GM19463 (cell line): ENCODE measurements at regions not wholly inside any gene's neighbourhood (a gene's known extent, or its start where the extent isn't known, plus 50 kb on each side); places are given as distances from the start of the nearest gene placed in this dataset.

ENCODE experiments used
- ATAC-seq: cut with Tn5 transposase; IDR thresholded peaks from one replicate; pipeline ENCODE4 v1.9.1; 2021; ENCODE audit warnings: mild to moderate bottlenecking, moderate library complexity; ENCODE audit not compliant: unreplicated experiment

DNA sequence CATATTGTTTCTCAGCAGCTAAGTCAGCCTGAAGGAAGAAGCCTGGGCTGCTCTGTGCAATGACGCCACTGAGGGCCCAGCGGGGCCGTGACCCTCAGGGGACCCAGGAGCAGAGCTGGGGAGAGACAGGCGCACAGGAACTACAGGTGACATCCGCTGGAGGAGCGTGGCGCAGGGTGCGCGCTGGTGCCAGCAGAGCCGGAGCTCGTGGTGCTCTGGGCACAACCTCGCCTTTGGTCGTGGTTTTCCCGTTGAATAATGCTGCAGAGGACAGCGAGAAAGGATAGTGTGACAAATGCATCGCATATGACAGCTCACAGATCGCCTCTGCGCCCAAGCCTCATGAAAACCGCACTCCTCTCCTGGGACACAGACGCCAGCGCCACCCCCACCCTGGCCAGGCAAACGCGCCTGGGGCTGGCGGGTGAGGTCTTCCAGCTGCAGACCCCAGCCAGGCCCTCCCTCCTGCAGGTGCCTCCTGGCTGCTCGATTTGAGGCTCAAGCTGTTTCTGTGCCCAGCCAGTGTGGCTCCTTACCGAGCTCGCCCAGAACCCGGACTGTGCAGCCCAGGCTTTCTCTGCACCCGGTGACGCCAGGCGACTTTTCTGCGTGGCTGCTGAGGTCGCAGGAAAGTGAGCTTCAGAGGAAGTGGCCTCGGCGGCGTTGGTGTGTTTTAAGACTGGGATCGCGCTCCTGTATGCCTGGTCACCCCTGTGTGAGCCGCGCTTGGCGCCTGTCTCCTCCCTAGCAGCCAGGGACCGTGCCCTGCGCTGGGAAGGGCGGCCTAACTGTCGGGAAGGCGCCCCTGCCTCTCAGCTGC, 583.1 kb upstream of the HS6ST1 start:
- ATAC-seq: no peak

DNA sequence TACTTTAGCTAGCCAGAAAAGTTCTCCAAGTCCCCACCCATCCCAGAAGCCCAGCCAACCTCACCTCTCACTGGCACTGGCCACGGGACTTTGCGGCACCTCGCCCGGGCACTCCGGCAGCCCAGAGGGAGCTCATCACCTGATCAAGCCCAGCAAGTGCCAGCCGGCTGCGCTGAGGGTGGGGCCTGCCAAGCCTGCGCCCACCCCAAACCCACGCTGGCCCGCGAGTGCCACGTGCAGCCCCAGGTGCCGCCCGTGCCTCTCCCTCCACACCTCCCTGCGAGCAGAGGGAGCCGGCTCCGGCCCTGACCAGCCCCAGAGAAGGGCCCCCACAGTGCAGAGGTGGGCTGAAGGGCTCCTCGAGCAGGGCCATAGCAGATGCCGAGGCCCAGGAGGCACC, 585.0 kb upstream of the HS6ST1 start:
- ATAC-seq: no peak

DNA sequence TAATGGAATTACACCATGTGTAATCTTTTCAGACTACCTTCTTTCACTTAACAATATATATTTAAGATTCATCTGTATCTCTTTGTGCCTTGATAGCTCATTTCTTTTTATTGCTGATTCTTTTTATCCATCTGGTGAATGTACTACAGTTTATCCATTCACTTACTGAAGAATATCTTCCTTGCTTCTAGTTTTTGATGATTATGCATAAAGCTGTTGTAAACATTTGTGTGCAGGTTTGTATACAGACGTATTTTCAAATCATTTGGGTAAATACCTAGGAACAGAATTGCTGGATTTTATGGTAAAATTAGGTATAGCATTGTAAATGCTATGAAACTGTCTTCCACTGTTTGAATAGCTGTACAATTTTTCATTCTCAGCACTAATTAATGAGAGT, 592.6 kb upstream of the HS6ST1 start:
- ATAC-seq: no peak

DNA sequence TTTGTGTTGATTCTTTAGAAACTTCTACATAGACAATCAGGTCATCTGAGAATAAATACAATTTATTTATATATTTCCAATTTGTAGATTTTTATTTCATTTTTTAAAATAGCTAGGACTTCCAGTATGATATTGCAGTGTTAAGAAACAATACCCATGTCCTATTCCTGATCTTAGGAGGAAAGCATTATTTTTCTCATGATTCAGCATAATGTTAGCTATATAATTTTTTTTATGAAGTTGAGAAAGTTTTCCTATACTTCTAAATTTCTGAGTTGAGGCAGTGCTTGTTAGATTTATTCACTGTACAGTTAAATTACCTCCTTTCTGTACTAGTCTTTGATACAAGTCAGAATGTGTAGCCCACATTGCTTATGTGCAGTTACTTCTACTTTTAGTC, 595.7 kb upstream of the HS6ST1 start:
- ATAC-seq: no peak

DNA sequence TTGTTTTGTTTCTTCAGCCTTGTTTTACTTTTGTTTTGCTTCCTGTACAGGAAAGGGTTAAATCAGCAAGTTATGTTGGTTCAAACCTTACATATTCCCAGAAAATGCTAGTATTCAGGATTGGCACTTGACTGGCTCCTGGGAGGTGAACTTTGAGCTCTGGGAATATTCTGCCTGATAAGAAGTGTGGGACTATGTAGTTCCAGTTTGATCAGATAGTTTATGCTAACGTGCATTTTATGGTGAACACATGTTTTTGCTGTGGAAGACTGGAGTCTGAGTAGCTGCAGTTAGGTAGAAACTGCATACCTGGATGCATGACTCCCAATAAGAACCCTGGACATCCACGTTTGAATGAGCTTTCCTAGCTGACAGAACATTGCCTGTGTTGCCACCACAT, 603.1 kb upstream of the HS6ST1 start:
- ATAC-seq: no peak

DNA sequence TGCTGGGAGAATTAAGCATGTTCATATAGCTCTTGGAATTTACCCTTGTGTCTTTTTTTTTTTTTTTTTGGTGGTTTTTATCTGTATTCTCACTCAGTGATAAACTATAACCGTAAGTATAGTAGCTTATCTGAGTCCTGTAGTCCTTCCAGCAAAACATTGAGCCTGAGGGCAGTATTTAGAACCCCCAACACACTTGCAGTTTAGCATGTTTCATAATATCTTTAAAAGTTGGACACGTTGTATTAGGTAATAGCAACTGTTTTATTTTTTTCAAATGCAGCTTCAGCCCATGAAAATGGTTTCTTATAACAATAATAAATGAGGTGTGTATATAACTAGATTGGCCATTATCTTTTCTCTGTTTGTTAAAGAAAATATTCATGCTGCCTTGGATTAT, 603.5 kb upstream of the HS6ST1 start:
- ATAC-seq: no peak

DNA sequence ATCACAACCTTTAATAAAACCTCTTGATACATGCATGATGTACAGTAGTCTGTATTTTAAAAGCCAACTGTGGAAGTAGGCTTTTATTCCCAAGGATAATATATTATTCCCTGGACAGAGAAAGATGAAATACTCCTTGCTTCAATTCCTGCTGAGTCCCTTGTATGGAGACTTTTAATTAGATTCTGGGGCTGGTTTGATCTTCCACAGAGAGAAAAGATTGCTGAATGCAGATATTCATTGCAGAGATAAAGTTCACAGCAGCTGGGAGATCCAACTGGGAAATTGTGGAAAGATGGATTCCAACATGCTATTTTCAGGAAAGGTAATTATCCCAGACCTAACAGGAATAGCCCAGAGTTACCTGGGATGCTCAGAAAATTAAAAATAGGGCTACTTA, 607.0 kb upstream of the HS6ST1 start:
- no peak for ATAC-seq

DNA sequence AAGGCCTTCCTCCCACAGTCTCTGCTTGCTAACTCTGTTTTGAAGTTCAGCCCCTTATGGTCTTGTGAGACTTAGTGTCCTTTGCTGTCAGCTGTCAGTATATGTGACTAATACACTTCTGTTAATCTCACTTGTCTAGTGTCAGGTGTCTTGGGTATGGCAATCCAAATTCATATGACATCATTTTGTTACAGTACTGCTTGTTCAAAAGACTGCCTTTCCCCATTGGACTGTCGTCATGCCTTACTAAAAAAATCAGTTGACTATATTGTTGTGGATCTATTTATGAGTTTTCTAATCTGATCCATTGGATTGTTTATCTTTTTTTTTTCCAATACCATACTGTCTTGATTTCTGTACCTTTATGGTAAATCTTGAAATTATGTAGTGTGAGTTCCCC, 611.4 kb upstream of the HS6ST1 start:
- no peak for ATAC-seq

DNA sequence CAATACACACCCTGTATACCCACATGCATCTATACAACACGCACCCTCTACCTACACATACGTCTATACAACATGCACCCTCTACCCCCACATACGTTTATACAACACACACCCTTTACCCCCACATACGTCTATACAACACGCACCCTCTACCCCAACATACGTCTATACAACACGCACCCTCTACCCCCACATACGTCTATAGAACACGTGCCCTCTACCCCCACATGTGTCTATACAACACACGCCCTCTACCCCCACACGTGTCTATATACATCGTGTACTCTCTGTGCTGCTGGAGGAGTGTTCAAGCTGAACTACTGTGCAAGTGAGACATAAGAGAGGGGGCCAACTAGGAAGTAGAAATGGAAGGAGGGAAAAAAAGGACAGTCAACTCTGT, 621.7 kb upstream of the HS6ST1 start:
- no peak for ATAC-seq

DNA sequence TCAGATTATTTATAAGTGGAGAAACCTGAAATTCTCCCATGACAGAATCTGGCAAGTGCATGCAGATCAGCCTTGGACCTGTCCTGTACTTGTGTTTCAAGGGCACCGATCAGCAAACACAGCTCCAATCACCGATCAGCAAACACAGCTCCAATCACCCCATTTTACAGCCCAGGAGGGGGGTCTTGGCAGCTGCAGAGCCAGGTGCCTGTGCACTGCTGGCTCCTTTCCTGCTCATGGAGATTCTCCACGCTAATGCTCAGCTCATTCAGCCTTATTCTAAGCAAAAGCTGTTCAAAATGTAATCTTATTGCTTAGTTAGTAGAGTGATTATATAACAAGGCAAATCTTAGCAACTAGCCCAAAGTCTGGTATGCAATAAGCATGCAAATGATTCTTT, 623.1 kb upstream of the HS6ST1 start:
- no peak for ATAC-seq

DNA sequence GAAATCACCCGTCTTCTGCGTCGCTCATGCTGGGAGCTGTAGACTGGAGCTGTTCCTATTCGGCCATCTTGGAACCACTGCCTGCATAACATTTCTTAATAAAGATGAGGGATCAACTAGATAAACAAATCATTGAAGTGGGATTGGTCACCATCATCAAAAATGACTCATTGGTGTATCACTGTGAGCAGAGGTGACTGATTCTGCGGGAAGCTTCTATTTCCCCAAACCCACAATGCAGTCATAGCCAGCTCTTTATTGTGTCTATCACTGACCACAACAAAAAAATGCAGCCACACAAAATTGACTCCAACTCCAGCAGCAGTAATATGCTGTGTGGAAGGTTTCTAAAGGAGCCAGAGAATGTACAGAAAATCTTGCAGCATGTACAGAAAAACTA, 630.7 kb upstream of the HS6ST1 start:
- ATAC-seq: no peak

DNA sequence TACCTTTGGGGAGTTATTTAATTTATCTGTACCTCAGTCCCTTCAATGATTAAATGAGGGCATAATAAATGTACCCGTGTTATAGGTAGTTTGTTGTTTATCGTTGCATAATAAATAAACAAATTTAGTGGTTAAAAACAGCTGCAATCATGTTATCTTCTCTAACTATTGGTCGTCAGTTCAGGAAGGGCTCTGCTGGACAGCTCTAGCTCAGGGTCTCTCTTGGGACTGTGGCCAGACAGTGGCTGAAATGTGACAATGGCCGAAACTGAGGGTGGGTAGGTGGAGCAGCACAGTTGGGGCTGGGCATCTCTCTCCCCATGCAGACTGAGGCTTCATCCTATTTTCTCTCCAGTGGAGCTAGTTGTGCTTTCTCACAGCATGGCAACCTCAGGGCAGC, 632.1 kb upstream of the HS6ST1 start:
- ATAC-seq: no peak

DNA sequence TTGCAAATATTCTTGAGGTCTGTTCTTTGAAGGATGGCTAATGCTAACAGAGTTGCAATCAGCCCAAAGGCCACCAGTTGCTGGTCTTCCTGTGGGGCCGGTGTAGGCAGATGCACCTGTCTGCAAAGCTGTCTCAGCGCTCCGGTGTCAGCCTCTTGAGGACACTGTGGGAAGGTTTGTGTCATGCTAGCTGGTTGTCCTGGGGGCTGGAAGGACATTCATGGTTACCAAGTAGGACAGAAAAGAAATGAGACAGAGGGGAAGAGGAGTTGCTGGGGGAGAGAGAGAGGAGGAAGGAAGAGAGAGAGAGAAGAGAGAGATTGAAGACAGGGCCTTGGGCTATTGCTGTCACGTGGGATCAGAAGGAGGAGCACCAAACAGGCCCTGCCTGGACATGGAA, 639.6 kb upstream of the HS6ST1 start:
- no peak for ATAC-seq

DNA sequence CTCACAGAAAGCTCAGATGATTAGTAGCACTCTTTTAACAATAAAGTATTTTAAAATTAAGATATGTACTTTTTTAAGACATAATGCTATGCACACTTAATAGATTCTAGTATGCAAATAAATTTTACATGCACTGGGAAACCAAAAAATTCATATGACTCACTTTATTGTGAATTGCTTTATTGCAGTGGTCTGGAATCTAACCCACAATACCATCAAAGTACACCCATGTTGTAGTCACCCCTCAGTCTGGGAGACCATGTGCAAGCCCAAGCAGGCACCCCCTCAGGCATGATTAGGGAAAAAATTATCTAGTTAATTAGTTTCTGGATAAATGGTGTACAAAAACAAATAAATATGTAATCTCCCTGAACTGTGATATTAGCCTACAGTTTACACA, 649.0 kb upstream of the HS6ST1 start:
- no peak for ATAC-seq

DNA sequence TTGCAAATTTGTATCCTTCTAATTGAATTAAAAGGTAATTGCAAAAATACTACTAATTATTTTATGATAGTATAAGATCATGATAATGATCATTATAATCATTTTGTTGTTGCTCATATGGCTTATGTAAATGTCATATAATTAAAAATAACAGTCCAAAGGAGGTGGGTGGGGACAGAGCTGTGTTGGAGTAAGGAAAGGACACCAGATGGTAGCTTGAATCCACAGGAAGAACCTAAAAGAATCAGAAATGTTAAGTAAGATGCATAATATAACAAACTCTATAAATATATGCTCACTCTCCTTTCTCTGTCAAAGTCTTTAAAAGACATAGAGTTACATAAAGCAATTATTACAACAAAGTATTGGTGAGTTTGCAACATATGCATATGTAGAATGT, 650.7 kb upstream of the HS6ST1 start:
- ATAC-seq: no peak

DNA sequence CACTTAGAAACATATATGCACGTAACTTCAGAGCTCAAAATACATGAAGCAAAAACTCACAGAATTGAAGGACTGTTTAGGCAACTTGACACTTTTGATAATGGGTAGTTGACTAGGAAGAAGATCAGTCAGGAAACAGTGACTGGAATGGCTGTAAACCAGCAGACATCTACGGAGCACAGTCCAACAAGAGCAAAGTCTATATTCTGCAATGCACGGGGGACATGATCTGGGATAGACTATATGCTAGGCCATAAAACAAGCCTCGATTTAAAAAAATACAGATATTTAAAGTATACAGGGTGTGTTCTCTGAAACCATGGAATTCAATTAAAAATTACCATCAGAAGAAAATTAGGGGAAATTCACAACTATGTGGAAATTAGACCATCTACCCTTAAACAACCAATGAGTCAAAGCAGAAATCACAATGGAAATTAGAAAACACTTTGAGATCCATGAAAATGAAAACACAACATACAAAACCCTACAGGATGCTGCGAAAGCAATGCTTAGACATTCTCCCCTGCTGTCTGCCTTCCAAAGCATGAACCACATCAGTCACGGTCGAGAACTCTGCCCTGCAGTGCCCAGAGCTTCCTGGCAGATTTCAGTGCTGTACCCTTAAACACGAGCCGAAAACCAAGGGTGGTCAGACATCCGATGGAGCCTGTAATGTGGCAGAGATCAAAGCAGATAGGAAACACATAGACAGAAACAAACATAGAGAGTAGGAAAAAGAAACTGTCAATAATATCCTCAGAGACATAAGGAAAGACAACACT, 651.9 kb upstream of the HS6ST1 start:
- no peak for ATAC-seq

DNA sequence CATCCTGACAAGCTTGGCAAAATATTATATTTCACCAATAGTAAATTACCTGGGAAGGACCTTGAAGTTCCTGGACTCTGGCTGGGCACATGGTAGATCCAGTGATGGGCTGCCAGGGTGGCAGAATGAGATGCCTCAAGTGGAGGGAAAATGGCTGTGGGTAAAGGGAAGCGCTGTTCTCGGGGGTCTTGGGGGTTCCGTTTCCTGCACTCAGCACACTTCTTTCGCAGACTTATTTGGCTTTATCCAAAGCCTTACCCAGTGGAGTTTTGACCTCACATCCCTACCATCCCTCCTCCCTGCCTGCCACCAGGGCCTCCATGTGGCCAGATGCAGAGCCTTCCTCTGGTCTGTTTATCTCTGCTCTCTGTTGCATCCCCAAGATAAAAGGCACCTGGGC, 654.9 kb upstream of the HS6ST1 start:
- no peak for ATAC-seq

DNA sequence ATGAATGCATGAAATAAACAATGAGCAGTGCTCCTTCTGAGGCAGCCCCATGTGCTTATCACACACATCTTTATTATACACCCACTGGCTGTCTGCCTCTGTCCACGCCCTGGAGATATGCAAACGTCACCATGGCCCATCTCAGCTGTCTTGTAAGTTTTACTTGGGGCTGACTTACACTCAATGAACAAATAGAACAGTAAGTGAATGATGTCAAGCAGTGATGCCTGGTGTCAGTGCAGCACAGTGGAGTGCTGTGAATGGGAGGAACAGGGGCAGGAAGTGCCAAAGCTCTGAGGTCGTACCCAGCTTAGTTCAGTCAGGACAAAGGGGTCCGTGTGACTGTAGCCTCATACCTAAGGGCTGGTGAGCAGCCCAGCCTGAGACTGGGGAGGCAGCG, 659.5 kb upstream of the HS6ST1 start:
- no peak for ATAC-seq

DNA sequence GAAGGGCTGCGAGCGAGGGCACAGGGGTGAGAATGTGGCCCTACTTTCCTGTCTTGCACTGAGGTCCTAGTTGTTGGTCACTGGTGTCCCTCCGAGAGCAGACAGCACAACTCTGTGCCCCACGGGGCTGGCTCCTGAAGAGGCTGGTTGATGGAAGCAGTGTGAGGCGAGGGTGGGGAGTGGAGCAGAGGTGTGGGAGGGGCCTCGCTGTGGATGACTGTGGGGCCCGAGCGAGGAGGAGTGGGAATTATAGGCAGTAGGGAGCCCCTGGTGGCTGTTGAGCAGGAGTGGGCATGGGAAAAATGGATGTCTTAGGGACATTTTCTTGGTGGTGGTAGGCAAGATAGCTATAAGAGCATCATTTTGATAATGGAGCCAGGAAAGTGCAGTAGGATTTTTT, 660.5 kb upstream of the HS6ST1 start:
- ATAC-seq: no peak

DNA sequence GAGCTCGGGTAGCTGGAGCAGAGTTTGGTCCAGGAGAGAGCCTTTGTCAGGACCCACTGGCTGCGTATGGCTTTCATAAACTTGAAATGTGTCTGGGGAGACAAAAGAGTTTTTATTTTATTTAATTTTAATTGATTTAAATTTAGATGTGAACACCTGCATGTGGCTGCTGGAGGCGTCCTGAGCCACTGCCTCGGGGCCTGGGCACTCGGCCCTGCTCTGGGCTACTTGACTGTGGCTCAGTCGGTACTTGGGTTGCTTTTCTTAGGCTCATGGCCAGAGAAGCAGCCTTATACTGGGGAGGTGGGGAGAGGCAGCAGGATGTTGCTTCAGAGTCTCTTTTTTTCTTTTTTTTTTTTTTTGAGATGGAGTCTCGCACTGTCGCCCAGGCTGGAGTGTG, 661.8 kb upstream of the HS6ST1 start:
- ATAC-seq: no peak

DNA sequence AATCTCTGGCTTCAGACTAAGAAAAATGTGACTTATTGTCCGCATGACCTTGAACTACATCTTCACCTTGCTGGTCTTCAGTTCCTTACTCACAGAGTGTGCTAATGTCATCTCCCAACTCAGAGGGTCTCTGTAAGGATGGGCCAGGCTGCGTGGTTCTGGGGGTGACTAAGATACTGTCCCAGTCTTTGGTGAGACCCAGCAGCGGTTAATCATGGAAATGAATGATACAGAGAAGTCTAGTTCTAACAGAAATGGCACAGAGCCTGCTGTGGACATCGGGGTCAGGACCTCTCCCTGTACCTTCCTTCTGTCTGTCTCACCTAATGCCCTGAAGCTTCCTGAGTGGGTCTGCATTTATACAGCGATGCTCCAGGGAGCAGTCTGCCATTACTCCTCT, 662.7 kb upstream of the HS6ST1 start:
- ATAC-seq: no peak

DNA sequence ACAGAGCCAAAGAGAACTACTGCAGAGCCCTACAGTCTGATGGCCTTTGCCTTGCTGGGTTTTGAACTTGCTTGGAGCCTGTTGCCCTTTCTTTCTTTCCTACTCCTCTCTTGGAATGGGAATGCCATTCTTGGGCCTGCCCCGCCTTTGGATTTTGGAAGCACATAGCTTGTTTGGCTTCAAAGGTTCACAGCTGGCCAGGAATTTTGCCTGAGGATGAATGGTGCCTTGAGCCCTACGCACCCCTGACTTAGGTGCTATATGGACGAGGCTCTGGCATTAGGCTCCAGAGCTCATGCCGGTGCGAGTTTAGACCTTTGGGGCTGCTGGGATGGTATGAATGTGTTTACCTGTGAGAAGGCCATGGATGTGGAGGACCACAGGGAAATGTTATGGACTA, 663.3 kb upstream of the HS6ST1 start:
- no peak for ATAC-seq

DNA sequence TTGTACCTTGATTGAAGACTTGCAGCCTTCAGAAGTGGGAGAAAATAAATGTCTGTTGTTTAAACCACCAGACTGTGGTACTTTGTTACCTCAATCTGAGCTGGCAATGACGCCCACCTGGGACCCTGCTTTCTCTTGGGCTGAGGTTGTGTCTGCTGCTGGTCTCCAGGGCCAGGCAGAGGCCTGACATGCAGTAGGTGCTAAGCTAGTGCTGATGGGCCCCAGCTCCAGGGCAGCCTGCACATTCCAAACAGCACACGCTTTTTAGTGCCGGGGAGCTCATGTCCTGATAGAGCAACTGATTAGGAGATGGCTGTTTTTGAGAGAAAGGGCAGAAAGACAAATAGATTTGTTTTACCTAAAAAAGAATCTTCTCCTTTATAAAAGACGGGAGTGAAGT, 664.0 kb upstream of the HS6ST1 start:
- ATAC-seq: no peak
